GM12891 (cell line): ENCODE measurements at regions not wholly inside any gene's neighbourhood (a gene's known extent, or its start where the extent isn't known, plus 50 kb on each side); places are given as distances from the start of the nearest gene placed in this dataset.

Experiments used
- POLR2A ChIP-seq: IDR thresholded peaks from 2 replicates; pipeline ENCODE4 v1.6.1; 2011; ENCODE audit warnings: low read depth, low read length, control low read depth
- POLR2AphosphoS5 ChIP-seq: IDR thresholded peaks from 2 replicates; pipeline ENCODE4 v1.6.1; 2011; ENCODE audit warnings: low read depth, low read length, control low read depth
- POU2F2 ChIP-seq: IDR thresholded peaks from 2 replicates; pipeline ENCODE4 v1.6.1; 2011; ENCODE audit warnings: low read depth, mild to moderate bottlenecking, control low read depth, low read length, moderate library complexity
- SPI1 ChIP-seq: IDR thresholded peaks from 2 replicates; pipeline ENCODE4 v1.6.1; 2011; ENCODE audit warnings: low read depth, low read length, control low read depth
- TAF1 ChIP-seq: IDR thresholded peaks from 2 replicates; pipeline ENCODE4 v1.6.1; 2011; ENCODE audit warnings: low read depth, low read length, control low read depth

DNA sequence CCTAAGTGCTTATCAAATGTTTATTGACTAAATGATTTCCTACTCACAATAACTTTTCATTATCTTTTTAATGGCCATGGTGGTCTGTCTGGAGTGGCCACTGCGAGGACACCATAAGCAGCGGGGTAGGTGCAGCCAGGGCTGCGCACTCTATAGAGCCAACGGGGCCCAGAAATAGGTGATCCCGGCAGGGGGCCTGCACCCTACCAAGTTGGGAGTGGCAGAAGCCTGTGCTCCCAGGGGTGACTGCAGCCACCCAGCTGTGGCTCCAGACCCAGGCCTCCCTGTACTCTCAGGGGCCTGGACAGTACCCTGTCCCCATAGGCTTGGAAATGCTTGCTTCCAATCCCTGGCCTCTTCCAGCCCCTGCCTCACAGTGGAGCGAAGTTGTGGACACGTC lies 426.4 kb upstream of the FAT3 start:
- no peak for TF ChIP-seq POLR2A
- no peak for TF ChIP-seq TAF1
- no peak for TF ChIP-seq POU2F2
- no peak for TF ChIP-seq POLR2AphosphoS5
- TF ChIP-seq SPI1, result no peak
